Activated T-helper 1 cell treated with anti-CD3 and anti-CD28 coated beads, Interleukin-2, amount 50 U/mL, for 16 hours (primary cell): ENCODE measurements at regions not wholly inside any gene's neighbourhood (a gene's known extent, or its start where the extent isn't known, plus 50 kb on each side); places are given as distances from the start of the nearest gene placed in this dataset.

Experiments used
- DNase-seq, 2 donors: peaks; one replicate each; pipeline ENCODE4 v3.0.0-alpha.2; 2020; ENCODE audit warnings: low read depth in 1 of 2, low spot score in 1 of 2

DNA sequence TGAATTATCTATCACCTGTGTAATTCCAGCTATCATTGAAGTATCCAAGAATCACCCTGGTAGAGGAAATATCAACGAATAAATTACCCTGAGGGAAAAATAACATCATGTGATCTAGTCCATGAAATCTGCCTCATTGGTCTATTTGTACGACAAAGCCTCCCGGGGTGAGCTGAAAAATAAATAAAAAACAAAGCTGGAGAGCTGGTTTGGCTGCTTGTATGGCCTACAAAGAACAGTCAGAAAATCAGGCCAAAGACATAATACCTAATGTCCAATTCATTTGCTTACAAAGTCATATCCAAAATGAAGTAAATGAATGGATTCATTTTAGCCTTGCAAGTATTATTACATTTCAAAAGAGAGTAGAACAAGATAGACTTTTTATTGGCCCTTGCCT is 449.9 kb downstream of the KLF12 start:
- DNase-seq, result no peak

DNA sequence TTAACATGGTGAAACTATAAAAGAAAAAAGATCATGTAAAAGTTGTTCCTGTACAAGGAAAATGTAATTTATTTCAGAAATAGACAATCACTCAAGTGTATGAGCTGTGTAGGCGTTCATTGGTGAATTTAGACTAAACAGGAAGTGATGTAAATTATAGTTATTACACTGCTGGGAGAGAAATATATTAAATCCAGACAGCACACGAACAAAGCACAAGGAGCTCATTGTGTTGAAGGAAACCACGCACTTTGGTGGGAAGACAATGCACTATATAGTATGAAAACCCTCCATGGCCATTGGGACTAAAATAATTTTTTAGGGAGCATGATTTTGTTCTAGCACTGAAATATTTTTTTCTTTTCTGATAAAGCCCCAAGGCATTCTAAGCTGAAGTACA is 450.5 kb downstream of the KLF12 start:
- DNase-seq, result no peak

DNA sequence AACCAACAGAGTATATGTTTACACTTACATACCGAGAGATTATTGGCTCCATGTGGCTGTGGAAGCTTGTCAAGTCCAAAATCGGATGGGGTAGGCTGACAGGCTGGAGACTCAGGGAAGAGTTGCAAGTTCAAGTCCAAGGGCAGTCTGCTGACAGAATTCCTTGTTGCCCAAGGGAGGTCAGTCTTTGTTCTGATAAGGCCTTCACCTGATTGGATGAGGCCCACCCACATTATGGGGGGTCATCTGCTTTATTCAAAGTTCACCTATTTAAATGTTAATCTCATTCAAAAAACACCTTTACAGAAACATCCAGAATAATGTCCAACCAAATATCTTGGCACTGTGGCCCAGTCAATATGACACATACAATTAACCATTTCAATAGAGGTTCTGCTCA is 452.4 kb downstream of the KLF12 start:
- no peak for DNase-seq

DNA sequence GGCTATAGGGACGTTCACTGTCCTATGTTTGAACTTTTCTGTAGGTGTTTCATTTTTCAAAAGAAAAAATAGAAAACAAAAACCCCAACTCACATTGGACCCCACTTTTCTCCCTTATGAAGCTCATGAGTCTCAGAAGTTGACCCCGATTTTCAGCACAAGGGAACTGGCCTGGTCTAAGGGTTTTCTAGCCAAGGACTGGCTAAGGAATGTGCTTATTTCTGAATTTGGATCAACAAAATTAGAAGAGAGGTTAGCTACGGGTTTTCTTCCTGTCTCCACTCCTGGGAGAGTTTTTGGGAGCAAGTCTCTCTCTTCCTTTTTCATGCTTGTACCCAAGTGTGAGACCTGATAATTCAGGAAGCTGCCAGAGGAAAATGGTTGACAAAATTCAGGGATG is 453.2 kb downstream of the KLF12 start:
- DNase-seq, result no peak

DNA sequence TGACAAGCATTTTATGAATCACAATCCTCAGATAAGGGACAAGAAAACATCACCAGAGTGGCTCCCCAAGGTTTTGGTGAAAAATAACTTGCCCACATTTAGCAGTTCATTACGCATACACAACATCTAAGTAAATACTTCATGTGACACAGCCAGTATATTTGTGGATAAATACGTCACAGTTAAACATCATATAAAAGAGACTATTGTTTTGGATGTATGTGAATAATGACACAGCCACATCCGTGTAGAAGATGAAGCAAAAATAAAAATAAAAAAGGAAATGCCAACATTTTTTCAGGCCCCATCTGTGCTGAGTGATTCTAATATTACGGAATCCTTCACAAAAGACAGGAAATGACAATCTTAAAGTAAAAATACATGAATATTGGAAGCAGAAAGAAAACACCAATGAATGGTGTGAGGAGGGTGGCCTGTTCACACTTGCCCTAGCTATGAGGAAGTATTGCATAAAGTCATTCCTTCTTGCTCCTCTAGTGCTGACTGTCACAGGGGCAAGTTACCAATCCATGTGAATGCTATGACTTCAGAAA is 457.1 kb downstream of the KLF12 start:
- no peak for DNase-seq

DNA sequence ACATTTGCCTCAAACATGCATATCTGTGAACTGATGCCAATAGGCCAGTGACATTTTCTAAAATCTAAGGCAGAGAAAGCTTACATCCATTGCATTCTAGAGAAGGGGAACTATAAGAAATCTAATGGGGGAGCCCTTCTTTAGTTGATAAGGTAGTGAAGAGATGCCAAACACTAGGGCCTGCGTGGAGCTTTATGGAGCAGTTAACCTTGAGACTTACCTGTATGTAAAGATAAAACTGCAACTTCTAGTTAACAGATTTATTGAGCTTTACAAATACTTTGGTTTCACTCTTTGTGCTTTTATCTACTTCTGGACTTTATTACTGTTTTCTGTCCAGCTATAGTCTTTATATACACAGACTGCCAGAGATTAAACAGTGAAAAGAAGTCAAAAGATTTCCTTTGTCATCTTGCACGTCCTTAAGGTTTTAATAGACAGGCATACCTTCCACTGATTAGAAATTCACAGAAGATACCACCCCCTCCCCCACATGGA is 457.6 kb downstream of the KLF12 start:
- no peak for DNase-seq

DNA sequence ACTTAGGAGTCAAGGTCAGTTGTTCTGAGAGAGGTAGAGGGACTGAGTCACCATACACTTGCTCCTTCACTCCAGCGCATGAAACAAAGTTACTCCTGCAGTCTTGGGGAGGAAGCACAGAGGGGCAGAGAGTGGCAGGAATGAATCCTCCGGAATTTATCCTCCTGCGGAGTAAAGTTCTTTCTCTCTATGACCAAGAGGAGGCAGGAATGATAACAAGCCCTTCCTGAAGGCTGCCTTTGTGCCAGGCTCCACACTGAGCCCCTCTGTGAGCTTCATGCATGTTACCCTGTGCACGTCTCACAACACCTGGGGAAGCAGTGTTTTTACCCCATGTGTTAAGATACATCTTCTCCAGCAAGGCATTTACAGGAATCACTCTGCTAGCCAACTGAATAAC is 458.4 kb downstream of the KLF12 start:
- no peak for DNase-seq

DNA sequence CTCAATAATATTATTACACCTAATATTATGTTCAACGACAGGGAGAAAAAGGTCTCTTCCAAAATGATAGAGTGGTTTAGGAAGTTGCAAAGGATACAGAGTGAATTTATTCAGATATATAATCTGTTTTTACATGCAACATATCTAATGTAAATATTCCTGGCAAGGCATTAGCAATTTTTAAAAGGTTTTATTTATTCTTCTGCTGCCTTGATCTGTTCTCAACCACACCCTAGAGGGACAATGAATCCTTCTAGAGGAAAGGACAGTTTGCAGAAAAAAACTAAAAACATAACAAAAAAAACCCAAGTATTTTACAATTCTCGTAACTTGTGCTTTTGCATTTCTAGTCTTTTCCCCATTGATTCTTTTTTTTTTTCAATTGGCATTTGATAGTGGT is 459.6 kb downstream of the KLF12 start:
- DNase-seq, result no peak

DNA sequence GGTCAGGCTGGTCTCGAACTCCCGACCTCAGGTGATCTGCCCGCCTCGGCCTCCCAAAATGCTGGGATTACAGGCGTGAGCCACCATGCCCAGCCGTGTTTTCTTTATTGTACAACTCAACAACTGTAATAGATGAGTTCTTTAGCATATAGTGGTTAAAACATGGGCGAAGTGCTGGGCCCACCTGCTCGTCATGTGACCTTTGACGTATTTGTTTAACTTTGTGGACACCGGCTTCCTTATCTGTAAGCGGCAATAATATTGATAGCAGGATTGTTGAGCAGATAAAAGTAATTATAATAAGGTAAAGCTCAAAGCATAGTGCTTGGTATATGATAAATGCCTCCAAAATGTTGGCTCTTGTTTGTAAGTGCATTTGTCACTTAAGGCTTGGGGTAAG is 460.3 kb downstream of the KLF12 start:
- DNase-seq, result no peak

DNA sequence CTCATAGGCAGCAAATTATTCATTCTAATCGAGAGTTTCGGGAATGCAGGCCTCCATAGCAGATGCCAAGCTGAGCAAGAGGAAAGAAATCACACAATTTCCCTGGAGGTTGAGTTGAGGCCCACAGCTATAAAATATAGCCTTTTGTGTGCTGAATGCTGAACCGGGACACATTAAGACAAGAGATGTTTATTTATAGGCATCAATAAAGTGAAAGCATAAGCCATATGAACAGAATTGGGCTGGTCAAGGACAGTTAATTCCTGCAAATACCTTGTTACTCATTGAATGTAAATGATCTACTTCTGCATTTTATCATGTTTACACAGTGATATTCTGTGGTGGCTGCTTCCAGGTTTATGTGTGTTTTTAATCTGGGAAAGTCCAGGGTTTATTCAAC is 461.7 kb downstream of the KLF12 start:
- DNase-seq, result no peak

DNA sequence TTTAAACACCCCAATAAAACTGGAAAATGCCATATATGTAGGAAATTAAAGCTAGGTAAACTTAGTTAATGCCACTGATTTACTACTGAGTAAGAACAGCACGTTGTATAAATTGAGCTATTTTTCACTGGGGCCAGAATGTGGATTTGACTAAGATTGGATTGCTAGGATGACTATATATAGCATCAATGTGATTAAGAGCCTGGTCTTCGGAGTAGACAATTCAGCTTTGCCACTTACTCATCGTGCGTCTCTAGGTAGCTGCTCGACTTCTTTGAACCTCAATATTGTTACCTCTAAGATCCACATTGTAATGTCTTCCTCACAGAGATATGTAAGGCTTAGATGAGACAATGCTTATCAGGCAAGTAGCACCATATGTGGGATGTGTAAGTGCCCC is 462.5 kb downstream of the KLF12 start:
- DNase-seq, result no peak

DNA sequence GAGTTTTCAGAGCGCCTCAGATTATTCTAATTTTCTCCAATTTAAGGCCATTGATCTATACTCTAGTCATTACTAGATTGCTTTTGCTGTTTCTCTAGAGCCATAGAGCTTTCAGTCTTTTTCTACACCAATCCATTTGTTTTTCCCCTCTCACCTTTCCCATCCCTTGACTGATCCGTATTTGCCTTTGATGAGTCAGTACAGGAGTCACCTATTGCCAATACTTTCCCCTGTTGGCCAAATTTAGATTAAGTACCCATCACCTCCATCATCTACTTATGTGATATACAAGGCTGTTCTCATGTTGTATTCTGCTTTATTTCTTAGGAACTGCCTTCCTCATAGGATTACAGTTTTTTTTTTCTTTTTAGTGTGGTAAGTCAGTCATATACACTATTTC is 463.2 kb downstream of the KLF12 start:
- DNase-seq, result no peak

DNA sequence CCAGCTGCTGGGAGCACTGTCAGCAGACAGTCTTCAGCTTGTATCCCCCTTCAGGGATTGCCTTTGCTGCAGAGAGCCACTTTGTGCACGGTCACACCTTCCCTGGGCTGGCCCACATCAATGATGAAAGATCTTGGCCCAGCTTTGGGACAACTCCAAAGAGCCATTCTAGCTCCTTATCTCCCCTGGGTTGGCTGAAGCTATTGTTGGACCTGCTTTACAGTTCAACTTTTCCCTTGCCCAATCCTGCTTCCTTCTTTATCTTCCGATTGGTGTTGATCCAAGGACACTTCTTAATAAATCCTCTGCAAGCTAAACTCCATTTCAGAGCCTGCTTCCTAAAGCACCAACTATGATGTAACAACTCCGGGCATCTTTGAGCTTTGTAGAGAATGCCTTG is 466.4 kb downstream of the KLF12 start:
- no peak for DNase-seq

DNA sequence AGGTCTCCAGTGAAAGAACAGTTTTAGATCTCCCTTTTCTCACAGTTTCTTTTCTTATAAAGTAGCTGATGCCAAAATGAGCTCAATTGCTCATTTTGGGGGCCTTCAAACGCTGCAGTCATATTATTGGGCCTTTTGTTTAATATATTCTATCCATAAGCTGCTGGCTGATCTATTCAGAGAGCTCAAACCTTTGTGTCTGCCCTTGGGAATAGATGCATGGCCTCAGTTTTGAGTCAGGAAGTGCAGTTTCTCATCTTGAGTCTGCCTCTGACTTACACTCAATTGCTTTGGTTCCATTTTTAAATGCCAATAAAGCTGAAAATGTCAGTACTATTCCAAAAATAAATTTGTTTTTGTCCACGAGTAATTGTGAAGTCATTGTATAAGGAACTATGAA is 468.9 kb downstream of the KLF12 start:
- no peak for DNase-seq

DNA sequence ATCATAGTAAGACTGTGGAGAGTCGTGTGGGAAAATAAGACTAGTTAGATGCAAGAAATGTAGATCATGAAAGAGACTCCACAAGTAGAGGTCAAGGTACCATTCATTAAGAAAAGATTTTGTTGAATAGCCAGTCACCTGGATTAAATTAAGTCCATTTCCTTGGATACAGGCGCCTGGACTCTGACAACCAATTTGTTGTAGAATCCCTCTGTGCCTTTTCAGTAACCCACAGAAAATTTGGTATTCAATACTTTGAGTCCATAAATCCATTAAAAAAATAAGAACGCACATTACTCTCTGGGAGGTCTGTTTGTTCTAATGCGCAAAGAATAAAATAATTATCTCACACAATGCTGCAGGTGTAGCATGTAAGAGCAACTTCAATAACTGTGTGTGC is 469.4 kb downstream of the KLF12 start:
- DNase-seq, result no peak

DNA sequence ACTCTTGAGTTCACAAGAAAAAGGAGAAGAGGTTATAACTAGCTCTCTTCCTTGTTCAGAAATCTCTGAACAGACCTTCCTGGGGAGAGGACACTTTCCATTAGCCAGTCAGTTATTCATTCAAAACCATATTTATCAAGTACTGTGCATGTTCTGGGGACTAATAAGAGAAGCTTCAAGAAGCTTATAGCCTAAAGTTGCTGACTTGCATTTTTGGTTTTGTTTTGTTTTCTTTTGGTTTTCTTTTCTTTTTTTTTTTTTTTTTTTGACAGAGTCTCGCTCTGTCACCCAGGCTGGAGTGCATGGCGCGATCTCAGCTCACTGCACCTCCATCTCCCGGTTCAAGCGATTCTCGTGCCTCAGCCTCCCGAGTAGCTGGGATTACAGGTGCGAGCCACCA is 471.4 kb downstream of the KLF12 start:
- DNase-seq, result no peak

DNA sequence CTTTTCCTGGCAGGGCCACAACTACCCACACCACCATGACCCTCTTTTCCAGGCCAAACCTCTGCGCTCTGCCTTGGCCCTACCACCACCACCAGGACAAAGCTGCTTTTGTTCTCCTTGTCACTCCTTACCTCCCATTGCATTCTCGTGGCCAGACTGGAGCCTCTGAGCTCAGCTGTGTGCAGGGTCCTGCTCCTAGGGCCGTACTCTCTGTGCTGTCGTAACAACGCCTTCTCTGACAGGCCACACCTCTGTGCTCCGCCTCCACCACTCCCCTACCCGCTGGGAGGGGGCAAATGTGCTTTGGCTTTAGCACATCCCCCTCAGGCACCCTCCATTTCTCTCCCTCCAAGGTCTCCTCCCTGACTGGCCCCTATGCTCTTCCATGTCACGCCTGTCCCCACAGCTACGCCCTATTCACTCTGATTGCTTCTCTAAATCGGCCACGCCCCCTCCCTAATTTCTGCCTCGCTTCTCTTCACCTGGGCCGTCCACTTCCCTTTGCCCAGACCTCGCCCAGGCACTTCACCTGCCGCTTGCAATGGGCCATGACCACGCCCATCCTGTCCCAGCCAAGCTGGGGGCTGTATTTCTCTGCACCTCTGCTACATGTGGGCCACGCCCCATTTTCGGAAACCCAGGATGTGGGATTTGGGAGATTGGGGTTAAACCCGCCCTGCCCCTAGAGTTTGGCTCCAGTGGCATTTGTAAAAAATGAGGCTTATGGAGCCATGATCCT is 472.3 kb downstream of the KLF12 start:
- DNase-seq, result no peak

DNA sequence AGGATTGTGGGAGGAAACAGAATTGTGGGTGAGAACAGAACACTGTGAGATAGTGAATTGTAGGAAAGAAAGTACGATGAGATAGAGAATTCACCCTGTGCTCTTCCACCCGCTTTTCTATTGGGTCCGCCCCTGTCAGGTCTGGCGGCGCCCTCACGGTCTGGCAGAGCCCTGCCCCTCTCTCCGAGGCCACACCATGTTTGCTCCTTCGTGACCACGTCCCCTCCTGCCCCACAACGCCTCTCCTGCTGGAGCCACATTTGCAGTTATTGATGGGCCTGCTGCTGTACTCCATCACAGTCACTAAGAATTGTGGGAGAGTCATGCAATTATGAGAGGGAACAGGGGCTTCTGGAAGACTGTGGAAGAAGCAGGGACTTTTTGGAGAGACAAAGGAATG is 473.1 kb downstream of the KLF12 start:
- no peak for DNase-seq

DNA sequence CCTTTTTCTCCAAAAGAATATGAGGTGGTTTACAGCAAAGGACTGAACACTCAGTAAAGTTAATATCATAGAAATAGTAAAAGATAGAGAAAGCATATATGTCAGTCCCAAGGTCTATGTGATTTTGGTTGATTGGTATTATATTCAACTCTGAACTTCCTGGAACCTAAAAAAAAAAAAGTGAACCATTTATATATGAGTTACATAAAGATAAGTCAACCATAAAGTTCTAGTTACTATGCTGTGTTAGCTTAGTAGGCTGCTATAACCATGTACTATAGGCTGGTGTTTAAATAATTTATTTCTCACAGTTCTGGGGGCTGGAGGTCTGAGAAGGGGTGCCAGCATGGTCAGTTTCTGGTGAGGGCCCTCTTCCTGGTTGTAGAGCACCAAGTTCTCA is 475.6 kb downstream of the KLF12 start:
- DNase-seq, result no peak

DNA sequence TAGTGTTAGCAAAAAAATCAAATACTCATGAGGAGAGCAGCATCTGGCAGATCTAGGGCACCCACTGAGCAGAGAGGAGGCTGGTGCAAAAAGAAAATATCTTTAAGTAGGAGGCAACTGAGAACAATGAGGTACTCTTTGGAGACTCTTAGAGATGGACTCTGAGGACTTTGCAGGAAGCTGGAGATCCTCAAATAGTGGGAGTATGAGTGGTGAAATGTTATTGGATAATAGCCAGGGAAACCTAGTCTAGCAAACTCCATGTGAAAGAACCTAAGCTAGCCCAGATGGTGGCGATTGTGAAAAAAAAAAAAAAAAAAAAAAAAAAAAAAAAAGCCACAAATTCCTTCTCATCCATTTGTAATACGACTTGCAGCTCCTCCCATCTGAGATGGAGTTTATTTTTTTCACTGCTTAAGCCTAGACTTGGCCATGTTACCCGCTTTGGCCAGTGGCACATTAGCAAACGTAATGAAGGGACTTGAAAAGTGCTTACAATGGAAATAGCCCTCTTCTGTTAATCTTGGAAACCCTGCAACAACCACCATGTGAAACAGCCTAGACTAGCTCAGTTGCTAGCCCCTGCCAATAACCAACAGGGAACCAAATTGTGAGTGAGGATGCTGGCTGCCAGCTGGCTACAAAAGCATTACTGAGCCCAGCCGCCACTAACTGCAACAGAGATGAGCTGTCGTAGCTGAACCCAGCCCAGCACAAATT is 476.2 kb downstream of the KLF12 start:
- no peak for DNase-seq

DNA sequence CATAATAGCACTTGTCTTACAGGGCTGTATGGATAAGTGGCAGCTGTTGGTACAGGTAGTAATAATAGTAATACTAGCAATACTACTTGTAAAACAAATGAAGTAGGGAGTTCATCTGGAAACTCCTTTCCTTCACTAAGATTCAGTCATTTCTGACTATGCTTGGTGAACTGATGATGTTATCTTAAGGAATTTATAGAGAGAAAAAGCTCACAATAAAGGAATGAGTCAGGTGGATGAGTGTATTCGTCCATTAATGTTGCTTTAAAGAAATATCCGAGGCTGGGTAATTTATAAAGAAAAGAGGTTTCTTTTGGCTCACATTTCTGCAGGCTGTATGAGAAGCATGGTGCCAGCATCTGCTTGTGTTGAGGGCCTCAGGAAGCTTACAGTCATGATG is 477.3 kb downstream of the KLF12 start:
- no peak for DNase-seq

DNA sequence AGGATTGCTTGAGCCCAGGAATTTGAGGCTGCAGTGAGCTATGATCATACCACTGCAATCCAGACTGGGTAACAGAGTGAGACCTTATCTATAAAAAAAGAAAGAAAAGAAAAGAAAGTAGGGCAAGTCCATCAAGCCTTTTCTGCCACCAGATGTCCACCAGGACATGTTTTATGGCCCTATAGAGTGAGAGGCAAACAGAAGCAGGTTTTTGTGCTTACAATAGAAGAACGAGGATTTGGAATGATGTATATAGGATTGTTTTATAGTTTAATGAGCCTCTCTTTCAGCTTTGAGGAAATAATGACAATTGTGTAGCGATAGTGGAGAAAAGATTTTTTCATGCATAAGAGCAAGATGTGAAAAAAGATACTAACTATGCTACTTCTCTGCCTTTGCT is 480.5 kb downstream of the KLF12 start:
- DNase-seq, result no peak

DNA sequence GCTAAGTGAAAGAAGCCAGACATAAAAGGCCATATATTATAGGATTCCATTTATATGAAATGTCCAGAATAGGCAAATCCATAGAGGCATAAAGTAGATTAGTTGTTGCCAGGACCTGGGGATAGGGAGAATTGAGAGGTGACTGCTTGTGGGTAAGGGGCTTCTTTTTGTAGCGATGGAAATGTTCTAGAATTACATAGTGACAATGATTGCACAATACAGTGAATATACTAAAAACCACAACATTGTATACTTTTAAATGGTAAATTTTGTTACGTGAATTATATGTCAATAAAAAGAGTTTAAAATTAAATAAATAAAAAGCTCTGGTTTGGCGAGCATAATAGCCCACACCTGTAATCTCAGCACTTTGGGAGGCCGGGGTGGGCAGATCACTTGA is 486.8 kb downstream of the KLF12 start:
- DNase-seq, result no peak
